K562 (cell line): ENCODE measurements at regions not wholly inside any gene's neighbourhood (a gene's known extent, or its start where the extent isn't known, plus 50 kb on each side); places are given as distances from the start of the nearest gene placed in this dataset.

Experiments used
- ATAC-seq: fragments of 200-7000 bp; cut with Tn5 transposase; 3 replicates; pipeline ENCODE4 v1.9.1; 2020; ENCODE audit warnings: moderate library complexity
- BruUV-seq: library from RNA; stranded (reverse); fragments of 400-500 nt; replicated peaks from 2 replicates; lab custom pipeline; 2021; lab: Mats Ljungman, UMichigan
- CTCF ChIA-PET: fragments of 300-600 bp; formaldehyde crosslinking; extraction: SDS; loops from one replicate; lab custom pipeline; 2021; ENCODE audit warnings: low intra/inter-chr PET ratio; lab: Yijun Ruan, JAX
- POLR2A ChIA-PET: fragments of 300-600, 350-650 bp; sonication (Branson Sonifier 250); formaldehyde crosslinking; extraction: SDS; loops from one replicate; lab custom pipeline; 2021; ENCODE audit warnings: antibody characterized with exemption, inconsistent platforms; lab: Yijun Ruan, JAX
- DNase-seq, 4 experiments: peaks; one replicate each; pipeline versions ENCODE4 v3.0.0 to v3.0.0-alpha.2; 2011 to 2018; ENCODE audit warnings: low spot score in 3 of 4, mixed read lengths in 3 of 4; ENCODE audit errors: extremely low read depth in 1 of 4
- FAIRE-seq: peaks from 2 replicates; lab custom pipeline; 2011; peaks lifted over from hg19 to GRCh38; lab: Jason Lieb, UNC
- H2AFZ ChIP-seq: 2 replicates; pipeline ENCODE4 v1.6.0; 2011; ENCODE audit warnings: low read depth, low read length, control low read depth, inconsistent platforms
- H3K27ac ChIP-seq: fragments of 200-600 bp; 3 replicates; pipeline ENCODE4 v1.8.0; 2011; ENCODE audit warnings: low read depth, mild to moderate bottlenecking, control low read depth, inconsistent platforms, low read length, moderate library complexity, mixed read lengths; ENCODE audit errors: extremely low read depth
- H3K27me3 ChIP-seq, 2 experiments: fragments of 300-600 bp in 1 of 2; 2 replicates in 1 of 2; 3 replicates in 1 of 2; pipeline versions ENCODE4 v1.6.0 to v1.8.0; 2011; ENCODE audit warnings: inconsistent platforms in 2 of 2, low read length in 2 of 2, mild to moderate bottlenecking in 1 of 2, mixed read lengths in 1 of 2, moderate library complexity in 1 of 2; ENCODE audit not compliant: control insufficient read depth in 2 of 2, insufficient read depth in 2 of 2
- H3K36me3 ChIP-seq: fragments of 300-600 bp; 3 replicates; pipeline ENCODE4 v1.8.0; 2011; ENCODE audit warnings: mild to moderate bottlenecking, low read length, inconsistent platforms; ENCODE audit not compliant: control insufficient read depth, insufficient read depth
- H3K4me1 ChIP-seq, 2 experiments: fragments of 200-600 bp in 1 of 2; replicated peaks in 1 of 2; 2 replicates in 1 of 2; 3 replicates in 1 of 2; pipeline versions ENCODE4 v1.5.1 to v1.8.0; 2011; ENCODE audit warnings: inconsistent platforms in 2 of 2, low read length in 2 of 2, mild to moderate bottlenecking in 1 of 2, mixed read lengths in 1 of 2, moderate library complexity in 1 of 2; ENCODE audit not compliant: control insufficient read depth in 2 of 2, insufficient read depth in 2 of 2
- H3K4me2 ChIP-seq: 2 replicates; pipeline ENCODE4 v1.6.1; 2011; ENCODE audit warnings: low read length, control low read depth, inconsistent platforms, mixed read lengths; ENCODE audit not compliant: insufficient read depth
- H3K4me3 ChIP-seq: fragments of 200-600 bp; sonication (generic), shearing (Covaris generic); 2 replicates; pipeline ENCODE4 v1.5.1; 2016; ENCODE audit warnings: control low read depth, inconsistent platforms
- H3K79me2 ChIP-seq: fragments of 200-600 bp; 3 replicates; pipeline ENCODE4 v1.8.0; 2011; ENCODE audit warnings: low read length, inconsistent platforms; ENCODE audit not compliant: control insufficient read depth, insufficient read depth
- H3K9ac ChIP-seq, 2 experiments: 2 replicates each; pipeline versions ENCODE4 v1.6.0 to v1.6.1; 2011; ENCODE audit warnings: low read depth in 2 of 2, low read length in 2 of 2, control low read depth in 1 of 2, inconsistent platforms in 1 of 2, mild to moderate bottlenecking in 1 of 2, mixed read lengths in 1 of 2; ENCODE audit not compliant: insufficient read depth in 1 of 2
- H3K9me1 ChIP-seq: one replicate; pipeline ENCODE4 v1.6.0; 2011; ENCODE audit warnings: inconsistent platforms, mild to moderate bottlenecking, low read length, moderate library complexity; ENCODE audit not compliant: control insufficient read depth, insufficient read depth
- H3K9me3 ChIP-seq: replicated peaks from 2 replicates; pipeline ENCODE4 v1.5.1; 2011; ENCODE audit warnings: low read depth, low read length, inconsistent platforms; ENCODE audit not compliant: control insufficient read depth, insufficient read depth
- H4K20me1 ChIP-seq: replicated peaks from 2 replicates; pipeline ENCODE4 v1.6.1; 2011; ENCODE audit warnings: low read length, inconsistent platforms, mixed read lengths; ENCODE audit not compliant: control insufficient read depth, insufficient read depth
- CBX3 ChIP-seq, 2 experiments: IDR thresholded peaks; 1 replicate in 1 of 2; 2 replicates in 1 of 2; pipeline ENCODE4 v1.6.1; 2012; ENCODE audit warnings: inconsistent platforms in 2 of 2, low read length in 2 of 2, borderline replicate concordance in 1 of 2, control low read depth in 1 of 2
- DNMT1 ChIP-seq: fragments of 450-650 bp; IDR thresholded peaks from 2 replicates; pipeline ENCODE4 v1.6.1; 2016; ENCODE audit warnings: antibody characterized with exemption, mild to moderate bottlenecking
- DPF2 ChIP-seq: fragments of 450-650 bp; IDR thresholded peaks from 2 replicates; pipeline ENCODE4 v1.6.1; 2016
- E2F5 ChIP-seq: sonication (generic); formaldehyde crosslinking; IDR thresholded peaks from 2 replicates; pipeline ENCODE4 v1.8.0; 2022; ENCODE audit warnings: mild to moderate bottlenecking, missing genetic modification reagents
- ETV6 ChIP-seq, 3 experiments: fragments of 150-350 bp in 1 of 3; sonication (generic) in 1 of 3; formaldehyde crosslinking in 1 of 3; IDR thresholded peaks; 2 replicates each; pipeline versions ENCODE4 v1.6.1 to v1.8.0; 2014 to 2022; ENCODE audit warnings: borderline replicate concordance in 2 of 3, low read depth in 2 of 3, antibody characterized with exemption in 1 of 3, low read length in 1 of 3, mild to moderate bottlenecking in 1 of 3, missing genetic modification reagents in 1 of 3
- FOXP1 ChIP-seq: sonication (generic); formaldehyde crosslinking; IDR thresholded peaks from 2 replicates; pipeline ENCODE4 v1.8.0; 2022; ENCODE audit warnings: mild to moderate bottlenecking, missing genetic modification reagents
- GTF2A2 ChIP-seq: IDR thresholded peaks from 2 replicates; pipeline ENCODE4 v1.6.1; 2016; ENCODE audit warnings: mild to moderate bottlenecking, missing genetic modification characterization, missing compliant biosample characterization
- NFRKB ChIP-seq: fragments of 450-650 bp; IDR thresholded peaks from 2 replicates; pipeline ENCODE4 v1.6.1; 2016; ENCODE audit warnings: low read depth
- PRPF4 ChIP-seq: fragments of 200-400 bp; formaldehyde crosslinking; IDR thresholded peaks from one replicate; pipeline ENCODE4 v1.6.1; 2017; ENCODE audit warnings: low read length, low read depth, mild to moderate bottlenecking; ENCODE audit not compliant: insufficient read depth, poor library complexity, severe bottlenecking
- SAFB ChIP-seq: fragments of 200-400 bp; formaldehyde crosslinking; IDR thresholded peaks from 2 replicates; pipeline ENCODE4 v1.6.1; 2017; ENCODE audit warnings: low read depth, low read length, borderline replicate concordance
- SREBF1 ChIP-seq: fragments of 150-350 bp; IDR thresholded peaks from 2 replicates; pipeline ENCODE4 v1.6.1; 2014; ENCODE audit warnings: antibody characterized with exemption, low read depth, low read length, borderline replicate concordance
- SREBF2 ChIP-seq: sonication (generic); formaldehyde crosslinking; IDR thresholded peaks from 2 replicates; pipeline ENCODE4 v1.4.0; 2020; ENCODE audit warnings: mild to moderate bottlenecking, missing genetic modification reagents
- ZNF134 ChIP-seq: fragments of 250-450 bp; sonication (Bioruptor Pico); conservative IDR thresholded peaks from 2 replicates; pipeline ENCODE4 v1.4.0; 2020
- ZNF197 ChIP-seq: fragments of 200-800 bp; sonication (Bioruptor generic); IDR thresholded peaks from 2 replicates; pipeline ENCODE4 v1.6.1; 2016; ENCODE audit warnings: low read depth, missing genetic modification characterization, missing compliant biosample characterization
- ZNF316 ChIP-seq: fragments of 450-650 bp; IDR thresholded peaks from 2 replicates; pipeline ENCODE4 v1.6.1; 2016
- ZNF561 ChIP-seq: fragments of 450-650 bp; formaldehyde crosslinking; conservative IDR thresholded peaks from 2 replicates; pipeline ENCODE4 v1.4.0; 2020; ENCODE audit warnings: mild to moderate bottlenecking, moderate library complexity
- ZNF707 ChIP-seq: fragments of 250-450 bp; sonication (Bioruptor Pico); conservative IDR thresholded peaks from 2 replicates; pipeline ENCODE4 v1.8.0; 2022; ENCODE audit warnings: inconsistent platforms, mild to moderate bottlenecking, moderate library complexity
- WGBS: fragments of 100-300 bp; shearing (Covaris generic); methylation state at CpG from one replicate; pipeline ENCODE4 v1.1.6; 2016; ENCODE audit warnings: low coverage, mixed read lengths; ENCODE audit not compliant: insufficient coverage; ENCODE audit errors: missing lambda C conversion rate; 5-methylcytosine and 5-hydroxymethylcytosine counted together
- in situ Hi-C: fragments of 300-500 bp; cut with MboI; formaldehyde crosslinking; loops from 4 replicates; pipeline ENCODE4 v1.15.0; 2018; ENCODE audit warnings: inconsistent platforms, mixed read lengths
- intact Hi-C: fragments of 100-400 bp; cut with micrococcal nuclease; formaldehyde crosslinking; loops from 2 replicates; pipeline ENCODE4 v1.14.2; 2022

- ChIA-PET CTCF (no interaction called here), POLR2A (no interaction called here)
- no peak for DNase-seq
- Histone ChIP-seq H3K4me3 (no peak overlapping the region), H3K9me1 (no peaks in the 10 kb centered on the region), H3K27me3 (no peaks in the 10 kb centered on the region), H3K9me3 (no peaks in the 10 kb centered on the region), H3K4me2 (no peak overlapping the region), H3K4me1 (no peaks in the 10 kb centered on the region), H3K36me3 (no peaks in the 10 kb centered on the region), H3K79me2 (no peaks in the 10 kb centered on the region), H4K20me1 (no peaks in the 10 kb centered on the region), H2AFZ (no peak overlapping the region), H3K9ac (no peak overlapping the region), H3K27ac (no peak overlapping the region)
- in situ Hi-C loops, result no loop called here
- intact Hi-C loops, result no loop called here
- TF ChIP-seq SREBF1 (no peak), GTF2A2 (tag) (no peak), E2F5 (CRISPR knock-in tag) (no peak)
- no peak for ATAC-seq
- no TSS peak for BruUV-seq
- no peak for FAIRE-seq
Observed at GRCh38 chr12:58196971-58197370, 255.6 kb downstream of the ATP23 start.

- no peak overlapping the region for H3K4me3 ChIP-seq
- FAIRE-seq (no peak), DNase-seq (no peak), ATAC-seq (no peak)
- ChIA-PET POLR2A (interaction anchor here (1.1 kb wide), 1 partner anchor 38 kb away, joined by 3 read pairs; no protein-coding TSS in a partner anchor), CTCF (no interaction called here)
- no peak overlapping the region for H2AFZ ChIP-seq
- H3K9ac ChIP-seq, result no peak overlapping the region
- H4K20me1 ChIP-seq, result no peaks in the 10 kb centered on the region
- no peaks in the 10 kb centered on the region for H3K27me3 ChIP-seq
- in situ Hi-C loops, result no loop called here
- H3K79me2 ChIP-seq, result no peaks in the 10 kb centered on the region
- H3K27ac ChIP-seq, result no peak overlapping the region
- BruUV-seq, result no TSS peak
- no peaks in the 10 kb centered on the region for H3K4me1 ChIP-seq
- H3K36me3 ChIP-seq, result no peaks in the 10 kb centered on the region
- no peaks in the 10 kb centered on the region for H3K9me3 ChIP-seq
- intact Hi-C loops, result no loop called here
- no peaks in the 10 kb centered on the region for H3K9me1 ChIP-seq
- 0% methylated on average over 3 of the region's 3 CpGs for WGBS
- no peak overlapping the region for H3K4me2 ChIP-seq
- TF ChIP-seq DNMT1 (no peak), ZNF197 (CRISPR knock-in tag) (no peak), CBX3 (IDR thresholded peaks at IDR 0.05; ENCODE audit: borderline replicate concordance in 1 of 2, low read length in 2 of 2) (no peak), NFRKB (no peak), ETV6 (IDR thresholded peaks at IDR 0.05; ENCODE audit: borderline replicate concordance in 1 of 2, low read depth in 2 of 2, low read length in 1 of 2) (no peak), ETV6 (CRISPR knock-in tag; IDR thresholded peaks at IDR 0.05; ENCODE audit: borderline replicate concordance) (no peak), PRPF4 (no peak), SAFB (no peak), DPF2 (no peak), ZNF561 (CRISPR knock-in tag) (no peak), FOXP1 (no peak), SREBF2 (CRISPR knock-in tag) (no peak), ZNF316 (no peak), ZNF134 (CRISPR knock-in tag) (no peak), ZNF707 (CRISPR knock-in tag) (no peak)
Observed at GRCh38 chr12:58202933-58203718, 261.8 kb downstream of the ATP23 start.
